Left ventricle myocardium inferior (tissue), 1 donor: ENCODE measurements at regions not wholly inside any gene's neighbourhood (a gene's known extent, or its start where the extent isn't known, plus 50 kb on each side); places are given as distances from the start of the nearest gene placed in this dataset.
A peak's percentile ranks its signal among the peaks of the same experiment; 100 is the strongest.
"Not testable (repeated sequence)": the region's sequence is repeated elsewhere in the genome, so short reads cannot be mapped to it uniquely, and the experiment has no call there.

Experiments
- DNase-seq: peaks from one replicate; pipeline ENCODE4 v3.0.0-alpha.2; 2020
- H3K27ac ChIP-seq: fragments of 200-600 bp; replicated peaks from 2 replicates; pipeline ENCODE4 v1.8.0; 2021
- H3K27me3 ChIP-seq: fragments of 200-600 bp; 2 replicates; pipeline ENCODE4 v1.8.0; 2021; ENCODE audit warnings: low read depth
- H3K36me3 ChIP-seq: fragments of 200-600 bp; 2 replicates; pipeline ENCODE4 v1.8.0; 2021
- H3K4me1 ChIP-seq: fragments of 200-600 bp; 2 replicates; pipeline ENCODE4 v1.8.0; 2021
- H3K4me3 ChIP-seq: fragments of 200-600 bp; 2 replicates; pipeline ENCODE4 v1.8.0; 2021; ENCODE audit warnings: mild to moderate bottlenecking, moderate library complexity
- H3K9me3 ChIP-seq: fragments of 200-600 bp; replicated peaks from 2 replicates; pipeline ENCODE4 v1.8.0; 2021
- intact Hi-C: fragments of 100-400 bp; cut with micrococcal nuclease; formaldehyde crosslinking; loops from one replicate; pipeline ENCODE4 v1.11.0; 2022
- TF ChIP-seq, protein P1 (sequence below): fragments of 200-600 bp; IDR thresholded peaks from 2 replicates; pipeline ENCODE4 v1.8.0; 2021; ENCODE audit warnings: antibody characterized with exemption, mild to moderate bottlenecking, borderline replicate concordance
- donor health status: DM: no; HTN: yes; CAD: no; lungs with severe emphysema.

DNA sequence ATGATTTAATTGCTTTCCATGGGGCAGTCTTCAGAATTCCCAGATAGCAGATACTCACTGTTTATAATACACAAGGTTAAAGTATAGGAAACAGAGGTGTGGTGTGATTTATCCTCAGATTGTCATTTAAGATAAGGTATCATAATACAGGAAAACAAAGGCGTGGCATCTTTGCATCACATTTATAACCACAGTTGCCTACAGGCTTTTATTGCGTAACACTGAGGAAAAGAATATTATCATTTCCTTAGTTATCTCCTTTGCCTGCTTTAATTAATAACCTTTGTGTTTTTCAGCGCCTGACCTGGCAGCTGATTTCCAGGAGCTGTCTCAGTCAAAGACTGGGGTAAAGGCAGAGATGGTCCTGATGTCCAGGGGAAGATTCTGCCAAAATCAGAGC, 68.8 kb downstream of the SSX7 start:
- H3K4me3 ChIP-seq: no peak overlapping the region

DNA sequence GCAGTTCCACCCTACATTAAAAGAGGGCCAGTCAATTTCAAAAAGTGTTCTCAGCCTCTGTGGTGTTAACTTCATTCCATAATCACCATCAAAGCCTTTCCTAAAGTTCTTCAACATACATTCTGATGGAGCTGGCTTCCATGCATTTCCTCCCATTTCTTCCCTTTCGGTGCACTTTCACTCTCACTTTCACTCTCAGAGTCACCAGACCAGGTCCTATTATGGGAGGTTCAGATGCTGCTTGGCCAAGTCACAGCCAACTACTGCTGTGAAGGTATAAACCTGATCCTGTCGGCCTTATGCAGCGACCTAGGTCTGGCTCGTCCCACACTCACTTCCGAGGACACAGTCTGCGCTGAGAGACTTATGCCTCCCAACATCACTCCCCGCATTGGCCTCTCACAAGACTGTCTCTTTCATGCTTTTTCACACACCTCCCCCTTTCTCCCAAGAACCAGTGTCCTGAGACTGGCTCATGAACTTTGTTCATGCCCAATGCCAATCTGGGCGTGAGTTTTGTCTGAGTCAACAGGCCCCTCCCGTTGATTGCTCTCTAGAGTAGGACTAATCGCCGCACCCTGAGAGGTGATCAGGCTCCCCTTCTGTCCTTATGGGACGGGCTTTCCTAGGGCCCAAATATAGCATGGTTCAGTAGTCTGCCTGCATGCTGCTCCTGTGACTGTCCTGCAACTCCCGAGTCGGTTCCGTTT, 60.8 kb upstream of the XAGE1B start:
- intact Hi-C loops: no loop called here
- no peak for DNase-seq
- Histone ChIP-seq H3K4me3 (no peak overlapping the region), H3K27me3 (no peaks in the 10 kb centered on the region), H3K27ac (no peak overlapping the region), H3K36me3 (no peaks in the 10 kb centered on the region), H3K4me1 (no peaks in the 10 kb centered on the region), H3K9me3 (no peaks in the 10 kb centered on the region)
- TF ChIP-seq, protein P1, sequence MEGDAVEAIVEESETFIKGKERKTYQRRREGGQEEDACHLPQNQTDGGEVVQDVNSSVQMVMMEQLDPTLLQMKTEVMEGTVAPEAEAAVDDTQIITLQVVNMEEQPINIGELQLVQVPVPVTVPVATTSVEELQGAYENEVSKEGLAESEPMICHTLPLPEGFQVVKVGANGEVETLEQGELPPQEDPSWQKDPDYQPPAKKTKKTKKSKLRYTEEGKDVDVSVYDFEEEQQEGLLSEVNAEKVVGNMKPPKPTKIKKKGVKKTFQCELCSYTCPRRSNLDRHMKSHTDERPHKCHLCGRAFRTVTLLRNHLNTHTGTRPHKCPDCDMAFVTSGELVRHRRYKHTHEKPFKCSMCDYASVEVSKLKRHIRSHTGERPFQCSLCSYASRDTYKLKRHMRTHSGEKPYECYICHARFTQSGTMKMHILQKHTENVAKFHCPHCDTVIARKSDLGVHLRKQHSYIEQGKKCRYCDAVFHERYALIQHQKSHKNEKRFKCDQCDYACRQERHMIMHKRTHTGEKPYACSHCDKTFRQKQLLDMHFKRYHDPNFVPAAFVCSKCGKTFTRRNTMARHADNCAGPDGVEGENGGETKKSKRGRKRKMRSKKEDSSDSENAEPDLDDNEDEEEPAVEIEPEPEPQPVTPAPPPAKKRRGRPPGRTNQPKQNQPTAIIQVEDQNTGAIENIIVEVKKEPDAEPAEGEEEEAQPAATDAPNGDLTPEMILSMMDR: no peak

More for the DNA sequence above, 68.8 kb downstream of the SSX7 start:
- no peak overlapping the region for H3K27ac ChIP-seq
- TF ChIP-seq, protein P1: no peak
- no peaks in the 10 kb centered on the region for H3K4me1 ChIP-seq
- no peaks in the 10 kb centered on the region for H3K9me3 ChIP-seq
- intact Hi-C loops: no loop called here
- no peak for DNase-seq
- no peaks in the 10 kb centered on the region for H3K27me3 ChIP-seq
- H3K36me3 ChIP-seq: no peaks in the 10 kb centered on the region

DNA sequence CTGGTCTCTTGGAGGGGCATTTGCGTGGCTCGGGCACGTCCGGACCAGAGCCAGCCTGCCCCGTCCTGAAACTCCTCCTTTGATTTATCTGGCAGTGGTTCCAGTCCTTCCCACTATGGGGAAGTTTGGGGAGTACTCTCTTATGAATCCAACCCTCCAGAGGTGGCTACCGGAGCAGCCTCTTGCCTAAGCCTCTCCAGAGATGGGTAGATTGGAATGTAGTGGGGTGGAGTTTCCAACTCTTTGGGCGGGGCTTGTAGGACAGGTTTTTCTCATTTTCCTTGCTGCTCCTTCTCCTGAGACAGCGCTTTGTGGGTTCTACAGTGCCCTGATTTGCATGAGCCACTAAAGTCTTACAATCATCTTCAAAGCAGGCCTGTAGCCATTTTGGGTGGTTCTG, 60.1 kb upstream of the XAGE1B start:
- Histone ChIP-seq H3K9me3 (no peaks in the 10 kb centered on the region), H3K36me3 (no peaks in the 10 kb centered on the region)

DNA sequence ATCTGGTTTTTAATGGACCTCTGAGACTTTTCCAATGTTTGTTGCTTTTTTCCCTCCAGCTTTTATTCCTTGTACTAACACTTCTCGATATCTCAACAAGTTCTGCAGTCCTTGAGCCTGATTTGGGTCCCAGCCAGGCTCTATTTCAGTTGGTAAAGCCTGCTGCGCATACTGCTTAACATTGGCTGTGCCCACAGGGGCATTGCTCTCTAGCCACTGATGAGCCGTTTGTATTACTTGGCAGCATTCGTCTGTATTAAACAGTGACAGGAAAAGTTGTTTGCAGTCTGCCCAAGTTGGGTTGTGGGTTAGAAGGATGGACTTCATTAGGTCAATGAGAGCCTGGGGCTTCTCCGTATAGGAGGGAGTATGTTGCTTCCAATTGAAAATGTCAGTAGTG, 59.6 kb upstream of the XAGE1B start:
- no peak overlapping the region for H3K4me3 ChIP-seq

More for the DNA sequence above, 60.1 kb upstream of the XAGE1B start:
- Histone ChIP-seq H3K27me3 (no peaks in the 10 kb centered on the region), H3K4me3 (no peak overlapping the region), H3K27ac (no peak overlapping the region), H3K4me1 (no peaks in the 10 kb centered on the region)
- intact Hi-C loops: no loop called here
- no peak for DNase-seq
- TF ChIP-seq, protein P1: no peak

DNA sequence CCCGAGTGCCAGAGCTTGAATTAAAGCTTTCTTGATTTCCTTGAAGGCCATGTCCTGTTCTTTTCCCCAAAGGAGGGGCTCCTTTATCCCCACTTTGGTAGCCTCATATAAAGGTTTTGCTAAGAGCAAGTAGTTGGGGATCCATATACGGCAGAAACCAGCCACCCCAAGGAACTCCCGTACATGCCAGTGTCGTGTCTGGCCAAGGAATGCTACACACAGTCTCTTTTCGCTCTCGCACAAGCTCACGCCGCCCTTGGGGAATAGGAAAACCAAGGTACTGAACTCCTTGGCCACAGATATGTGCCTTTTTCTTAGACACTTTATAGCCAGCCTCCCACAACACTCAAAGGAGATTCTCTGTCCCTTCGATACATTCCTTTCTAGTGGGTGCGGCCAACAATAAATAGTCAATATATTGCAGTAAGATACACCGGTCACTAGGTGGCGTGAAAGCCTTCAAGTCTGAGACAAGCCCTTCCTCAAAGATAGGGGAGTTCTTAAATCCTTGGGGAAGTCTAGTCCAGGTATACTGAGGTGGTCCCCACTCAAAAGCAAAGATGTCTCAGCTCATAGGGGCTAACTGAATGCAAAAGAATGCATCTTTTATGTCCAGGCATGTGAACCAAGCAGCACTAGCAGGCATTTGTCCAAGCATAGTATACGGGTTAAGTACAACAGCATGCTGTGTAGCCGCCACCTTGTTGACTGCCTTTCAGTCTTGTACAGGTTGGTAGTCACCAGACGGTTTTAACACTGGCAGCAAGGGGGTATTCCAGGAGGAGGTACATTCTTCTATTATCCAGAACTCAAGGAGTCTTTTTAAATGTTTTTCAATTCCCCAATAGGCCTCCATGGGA, 57.8 kb upstream of the XAGE1B start:
- Histone ChIP-seq H3K9me3 (no peaks in the 10 kb centered on the region), H3K4me3 (peak overlapping the region; percentile 29), H3K36me3 (no peaks in the 10 kb centered on the region), H3K27me3 (no peaks in the 10 kb centered on the region), H3K4me1 (no peaks in the 10 kb centered on the region), H3K27ac (no peak overlapping the region)
- TF ChIP-seq, protein P1: peak; percentile 62
- intact Hi-C loops: no loop called here
- DNase-seq: no peak

More for the DNA sequence above, 59.6 kb upstream of the XAGE1B start:
- no peak overlapping the region for H3K27ac ChIP-seq
- H3K27me3 ChIP-seq: no peaks in the 10 kb centered on the region
- H3K4me1 ChIP-seq: no peaks in the 10 kb centered on the region
- TF ChIP-seq, protein P1: no peak
- H3K36me3 ChIP-seq: no peaks in the 10 kb centered on the region
- DNase-seq: no peak
- H3K9me3 ChIP-seq: no peaks in the 10 kb centered on the region
- intact Hi-C loops: no loop called here

DNA sequence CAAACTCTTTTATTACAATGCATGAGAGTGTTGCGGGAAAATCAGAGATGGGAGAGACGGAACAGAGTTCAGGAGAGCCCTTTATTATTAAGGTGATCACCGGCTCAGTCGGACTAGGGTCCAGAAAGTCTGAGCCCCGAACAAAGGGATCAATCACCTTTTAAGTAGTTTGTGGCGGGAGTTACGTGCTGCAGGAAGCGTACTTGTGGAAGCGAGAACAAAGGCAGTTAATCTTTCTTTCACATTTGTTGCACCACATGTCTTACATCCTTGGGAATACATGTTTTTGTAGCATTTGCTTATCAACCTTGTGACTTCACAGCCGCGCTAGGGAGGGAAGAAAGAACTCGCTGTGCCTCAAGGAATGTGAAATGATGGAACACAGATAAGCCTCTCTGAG, 51.3 kb upstream of the XAGE1B start:
- H3K27me3 ChIP-seq, H3K27ac ChIP-seq, intact Hi-C loops, DNase-seq, H3K4me3 ChIP-seq, H3K4me1 ChIP-seq, H3K9me3 ChIP-seq, H3K36me3 ChIP-seq: not testable (repeated sequence)
